Muscle layer of duodenum (tissue), 2 donors: ENCODE measurements at regions not wholly inside any gene's neighbourhood (a gene's known extent, or its start where the extent isn't known, plus 50 kb on each side); places are given as distances from the start of the nearest gene placed in this dataset.
"Not testable (repeated sequence)": the region's sequence is repeated elsewhere in the genome, so short reads cannot be mapped to it uniquely, and the experiment has no call there.

Experiments
- H3K27ac ChIP-seq: one replicate; pipeline ENCODE4 v1.7.0; 2013; ENCODE audit warnings: mild to moderate bottlenecking, low read length
- H3K27me3 ChIP-seq: one replicate; pipeline ENCODE4 v1.7.0; 2013; ENCODE audit warnings: low read depth, mild to moderate bottlenecking, control low read depth, low read length
- H3K36me3 ChIP-seq, 2 donors: one replicate each; pipeline ENCODE4 v1.7.0; 2013; ENCODE audit warnings: low read length in 2 of 2, control low read depth in 1 of 2, mild to moderate bottlenecking in 1 of 2; ENCODE audit not compliant: insufficient read depth in 2 of 2, control insufficient read depth in 1 of 2
- H3K4me1 ChIP-seq, 2 donors: one replicate each; pipeline ENCODE4 v1.7.0; 2013; ENCODE audit warnings: low read length in 2 of 2, mild to moderate bottlenecking in 2 of 2, control low read depth in 1 of 2, moderate library complexity in 1 of 2; ENCODE audit not compliant: insufficient read depth in 2 of 2, control insufficient read depth in 1 of 2
- H3K4me3 ChIP-seq, 2 donors: one replicate each; pipeline ENCODE4 v1.7.0; 2013; ENCODE audit warnings: low read length in 2 of 2, low read depth in 1 of 2, mild to moderate bottlenecking in 1 of 2
- H3K9me3 ChIP-seq, 2 donors: one replicate each; pipeline ENCODE4 v1.7.0; 2013; ENCODE audit warnings: low read length in 2 of 2, control low read depth in 1 of 2, mild to moderate bottlenecking in 1 of 2; ENCODE audit not compliant: control insufficient read depth in 1 of 2
- donor health status: healthy.

- H3K4me3 ChIP-seq, H3K27me3 ChIP-seq, H3K9me3 ChIP-seq, H3K4me1 ChIP-seq, H3K36me3 ChIP-seq, H3K27ac ChIP-seq: not testable (repeated sequence)
Measured at GRCh38 chr7:159309214-159309613, 164.5 kb upstream of the VIPR2 start.

GRCh38 chr7:159306012-159306411, 161.3 kb upstream of the VIPR2 start:
- H3K9me3 ChIP-seq: no peaks in the 10 kb centered on the region
- no peaks in the 10 kb centered on the region for H3K4me1 ChIP-seq
- H3K27ac ChIP-seq: no peak overlapping the region
- H3K27me3 ChIP-seq: no peaks in the 10 kb centered on the region
- H3K36me3 ChIP-seq: no peaks in the 10 kb centered on the region
- H3K4me3 ChIP-seq: no peak overlapping the region

DNA sequence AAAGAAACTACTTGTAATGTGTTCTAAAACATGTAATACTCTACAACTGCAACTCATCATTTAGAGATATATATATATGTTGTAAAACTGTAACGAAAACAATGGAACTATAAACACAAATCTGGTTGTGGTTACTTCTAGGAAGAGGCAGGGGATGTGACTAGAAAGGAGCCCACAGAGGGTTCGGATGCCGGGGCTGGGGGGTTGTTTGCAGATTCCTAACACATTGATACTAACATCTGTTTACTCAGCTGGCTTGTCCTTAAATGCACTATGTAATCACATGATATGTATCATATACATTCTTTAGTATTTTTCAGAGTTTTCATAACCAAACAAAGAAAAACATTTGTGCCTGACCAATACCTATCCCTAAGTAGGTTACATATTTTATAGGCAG, 160.5 kb upstream of the VIPR2 start:
- H3K9me3 ChIP-seq, H3K4me3 ChIP-seq, H3K27ac ChIP-seq, H3K36me3 ChIP-seq, H3K27me3 ChIP-seq, H3K4me1 ChIP-seq: not testable (repeated sequence)

- not testable (repeated sequence) for H3K4me1 ChIP-seq, H3K36me3 ChIP-seq, H3K27ac ChIP-seq, H3K27me3 ChIP-seq, H3K9me3 ChIP-seq, H3K4me3 ChIP-seq
Measured at GRCh38 chr7:159303510-159303909, 158.8 kb upstream of the VIPR2 start.

DNA sequence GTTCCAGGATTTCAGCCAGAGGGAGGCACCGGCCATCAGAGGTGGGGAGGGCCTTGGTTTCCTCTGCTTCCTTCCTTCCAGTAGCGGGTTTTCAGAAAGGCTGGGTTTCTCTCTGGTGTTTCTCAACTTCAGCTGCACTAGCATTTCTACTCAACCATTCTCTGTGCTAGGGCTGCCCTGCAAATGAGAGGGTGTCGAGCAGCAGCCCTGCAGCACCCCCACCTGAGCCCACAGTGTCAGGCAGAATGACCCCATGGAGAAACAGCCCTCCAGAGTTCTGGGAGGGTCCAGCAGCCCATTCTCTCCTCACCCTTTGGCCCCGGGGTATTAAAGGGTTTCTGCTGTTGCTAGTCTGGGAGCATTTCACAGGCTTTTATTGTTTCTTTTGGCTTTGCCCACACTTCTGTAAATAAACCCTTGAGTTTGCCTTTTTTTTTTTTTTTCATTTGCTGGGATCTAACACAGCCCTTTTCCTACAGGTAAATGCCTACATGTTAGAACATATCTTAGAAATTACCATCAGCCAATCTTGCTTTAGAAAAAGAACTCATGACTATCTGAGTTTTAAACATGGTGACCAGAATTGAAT, 151.5 kb upstream of the VIPR2 start:
- Histone ChIP-seq H3K4me3 (no peak overlapping the region), H3K27me3 (no peaks in the 10 kb centered on the region), H3K36me3 (no peaks in the 10 kb centered on the region), H3K27ac (no peak overlapping the region), H3K9me3 (peaks cover 0 to 9% of the 10 kb centered on the region in 2 donors), H3K4me1 (no peaks in the 10 kb centered on the region)

DNA sequence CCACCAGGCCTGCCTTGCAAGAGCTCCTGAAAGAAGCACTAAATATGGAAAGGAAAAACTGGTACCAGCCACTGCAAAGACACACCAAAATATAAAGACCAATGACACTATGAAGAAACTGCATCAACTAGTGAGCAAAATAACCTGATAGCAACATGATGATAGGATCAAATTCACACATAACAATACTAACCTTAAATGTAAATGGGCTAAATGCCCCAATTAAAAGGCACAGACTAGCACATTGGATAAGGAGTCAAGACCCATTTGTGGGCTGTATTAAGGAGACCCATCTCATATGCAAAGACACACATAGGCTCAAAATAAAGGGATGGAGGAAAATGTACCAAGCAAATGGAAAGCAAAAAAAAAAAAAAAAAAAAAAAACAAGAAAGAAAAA, 141.8 kb upstream of the VIPR2 start:
- H3K27ac ChIP-seq, H3K9me3 ChIP-seq, H3K4me3 ChIP-seq, H3K4me1 ChIP-seq, H3K27me3 ChIP-seq, H3K36me3 ChIP-seq: not testable (repeated sequence)

DNA sequence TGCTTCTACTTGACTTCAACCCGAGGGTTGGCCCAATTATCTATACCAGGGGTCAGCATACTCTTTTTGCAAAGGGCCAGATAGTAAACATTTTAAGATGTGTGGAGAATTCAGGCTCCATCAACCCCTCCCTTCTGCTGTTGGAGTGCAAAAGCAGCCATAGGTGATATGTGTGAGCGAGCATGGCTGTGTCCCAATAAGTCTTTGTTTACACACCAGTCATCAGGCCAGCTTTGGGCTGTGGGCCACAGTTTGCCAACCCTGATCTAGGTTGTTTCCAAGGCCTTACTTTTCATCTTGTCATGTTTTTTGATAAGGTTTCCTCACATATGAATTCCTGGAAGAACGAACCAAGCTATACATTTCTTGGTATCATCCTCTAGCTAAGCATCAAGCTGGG, 136.9 kb upstream of the VIPR2 start:
- H3K36me3 ChIP-seq: no peaks in the 10 kb centered on the region
- H3K4me1 ChIP-seq: no peaks in the 10 kb centered on the region
- H3K4me3 ChIP-seq: no peak overlapping the region
- H3K27me3 ChIP-seq: no peaks in the 10 kb centered on the region
- H3K27ac ChIP-seq: no peak overlapping the region
- H3K9me3 ChIP-seq: no peaks in the 10 kb centered on the region

GRCh38 chr7:159280008-159280407, 135.3 kb upstream of the VIPR2 start:
- no peaks in the 10 kb centered on the region for H3K4me1 ChIP-seq
- H3K4me3 ChIP-seq: no peak overlapping the region
- H3K27me3 ChIP-seq: no peaks in the 10 kb centered on the region
- no peaks in the 10 kb centered on the region for H3K9me3 ChIP-seq
- H3K27ac ChIP-seq: no peak overlapping the region
- no peaks in the 10 kb centered on the region for H3K36me3 ChIP-seq

DNA sequence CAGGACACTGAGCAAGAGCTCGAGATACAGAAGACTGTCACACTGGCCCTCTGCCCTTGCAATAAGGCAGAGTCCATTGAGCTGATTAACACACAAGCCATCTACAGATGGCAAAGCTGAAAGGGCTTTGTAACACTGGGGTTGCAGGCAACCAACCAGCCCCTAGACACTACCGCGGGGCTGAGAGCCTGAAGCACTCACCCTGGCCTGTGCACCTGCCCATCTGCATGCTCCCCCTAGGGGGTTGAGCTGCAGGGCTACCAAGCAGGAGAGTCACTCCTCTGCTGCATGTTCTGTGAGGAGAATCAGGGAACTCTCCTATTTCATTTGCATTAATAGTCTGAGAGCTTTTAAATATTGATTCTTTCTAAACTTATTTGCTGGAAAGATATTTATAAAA, 128.1 kb upstream of the VIPR2 start:
- Histone ChIP-seq H3K4me3 (no peak overlapping the region), H3K9me3 (peaks cover 7 to 21% of the 10 kb centered on the region in 2 donors), H3K27me3 (no peaks in the 10 kb centered on the region), H3K36me3 (no peaks in the 10 kb centered on the region), H3K27ac (no peak overlapping the region), H3K4me1 (no peaks in the 10 kb centered on the region)

DNA sequence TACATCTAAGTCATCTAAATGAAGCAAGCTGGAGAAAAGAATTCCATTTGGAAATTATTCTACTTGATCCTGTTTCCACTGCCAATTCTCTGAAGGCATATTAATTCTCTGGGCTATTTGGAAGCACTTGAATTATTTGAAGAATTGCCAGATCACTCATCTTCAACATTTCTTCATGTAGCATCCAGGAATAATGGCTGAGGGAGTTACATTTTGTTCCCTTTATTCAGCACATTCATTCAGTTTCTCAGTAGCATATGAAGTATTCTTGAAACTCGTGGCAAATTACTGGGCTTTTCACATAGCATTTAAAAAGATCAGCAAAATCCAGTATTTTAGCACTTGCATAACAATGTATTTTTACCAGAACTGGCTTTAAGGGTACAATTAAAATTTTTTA, 127.1 kb upstream of the VIPR2 start:
- H3K36me3 ChIP-seq: no peaks in the 10 kb centered on the region
- H3K9me3 ChIP-seq: peaks cover 7 to 21% of the 10 kb centered on the region in 2 donors
- H3K27ac ChIP-seq: no peak overlapping the region
- no peaks in the 10 kb centered on the region for H3K4me1 ChIP-seq
- H3K4me3 ChIP-seq: no peak overlapping the region
- no peaks in the 10 kb centered on the region for H3K27me3 ChIP-seq

- no peaks in the 10 kb centered on the region for H3K27me3 ChIP-seq
- H3K4me1 ChIP-seq: no peaks in the 10 kb centered on the region
- H3K9me3 ChIP-seq: peaks cover 7 to 24% of the 10 kb centered on the region in 2 donors
- no peak overlapping the region for H3K4me3 ChIP-seq
- no peaks in the 10 kb centered on the region for H3K36me3 ChIP-seq
- H3K27ac ChIP-seq: no peak overlapping the region
Measured at GRCh38 chr7:159269745-159270144, 125.1 kb upstream of the VIPR2 start.

DNA sequence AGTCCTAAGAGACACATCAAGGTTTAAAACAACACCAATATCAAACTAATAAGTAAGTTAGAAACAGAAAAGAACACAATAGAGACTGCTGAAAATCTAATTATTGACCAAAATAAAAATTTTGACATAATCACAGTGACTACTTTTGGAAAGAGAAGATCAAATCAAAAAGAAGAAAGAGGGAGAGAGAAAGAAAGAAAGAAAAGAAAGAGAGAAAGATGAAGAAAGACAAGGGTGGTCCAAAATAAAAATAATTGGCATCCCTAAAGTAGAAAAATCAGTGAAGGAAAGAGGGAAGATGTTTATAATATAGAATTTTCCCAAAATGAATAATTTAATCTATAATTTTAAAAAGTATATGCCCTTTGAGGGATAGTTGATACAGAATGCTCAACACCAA, 118.8 kb upstream of the VIPR2 start:
- no peak overlapping the region for H3K27ac ChIP-seq
- peaks cover 0 to 15% of the 10 kb centered on the region in 2 donors for H3K9me3 ChIP-seq
- H3K4me3 ChIP-seq: no peak overlapping the region
- no peaks in the 10 kb centered on the region for H3K36me3 ChIP-seq
- H3K4me1 ChIP-seq: no peaks in the 10 kb centered on the region
- no peaks in the 10 kb centered on the region for H3K27me3 ChIP-seq
